ENCODE measurements at regions not wholly inside any gene's neighbourhood (a gene's known extent, or its start where the extent isn't known, plus 50 kb on each side); places are given as distances from the start of the nearest gene placed in this dataset.

- no peak for TF ChIP-seq MYC (IDR thresholded peaks at IDR 0.05; ENCODE audit: low read depth, low read length)
- TF ChIP-seq GATA2 (IDR thresholded peaks at IDR 0.05; ENCODE audit: insufficient read depth, insufficient read length, low read depth, low read length) = no peak
- H3K79me2 ChIP-seq (ENCODE audit: control insufficient read depth, insufficient read depth, low read length) = no peaks in the 10 kb centered on the region
- H3K4me3 ChIP-seq (replicated peaks in 1 of 3; ENCODE audit: insufficient read depth in 1 of 3, low read depth in 1 of 3, low read length in 3 of 3) = no peak overlapping the region
- DNase-seq (ENCODE audit: low read depth, low spot score) (no peak), FAIRE-seq (no peak)
- no peak overlapping the region for H3K4me2 ChIP-seq (ENCODE audit: insufficient read depth, low read length)
- no peaks in the 10 kb centered on the region for H4K20me1 ChIP-seq (replicated peaks; ENCODE audit: control insufficient read depth, extremely low read depth, insufficient read depth, low read length)
- no peaks in the 10 kb centered on the region for H3K27me3 ChIP-seq (ENCODE audit: control insufficient read depth in 2 of 2, insufficient read depth in 2 of 2, low read length in 2 of 2)
- ChIA-PET POLR2A (no interaction called here), CTCF (interaction anchor here (3.0 kb wide), 1 partner anchor 10 kb away, joined by 27 read pairs; no protein-coding TSS in a partner anchor)
- dilution Hi-C loops (cut with MboI; ENCODE audit: extremely low pct_ligation_motif_present, low sequenced_read_pairs) (no loop called here), intact Hi-C loops (cut with micrococcal nuclease) (no loop called here)
- no peaks in the 10 kb centered on the region for H3K4me1 ChIP-seq (ENCODE audit: control insufficient read depth, extremely low read depth, insufficient read depth, low read length)
- no peaks in the 10 kb centered on the region for H3K9me1 ChIP-seq (replicated peaks; ENCODE audit: control insufficient read depth, extremely low read depth, insufficient read depth, low read length)
- no peaks in the 10 kb centered on the region for H3K9me3 ChIP-seq (replicated peaks; ENCODE audit: control insufficient read depth, insufficient read depth, low read length)
- no peak overlapping the region for H3K27ac ChIP-seq (ENCODE audit: insufficient read depth, low read depth, low read length)
- BruUV-seq (replicated peaks) = no TSS peak
- no peaks in the 10 kb centered on the region for H3K36me3 ChIP-seq (ENCODE audit: control insufficient read depth in 2 of 2, extremely low read depth in 1 of 2, insufficient read depth in 2 of 2, low read length in 2 of 2)
- H3K9ac ChIP-seq (replicated peaks; ENCODE audit: extremely low read depth, insufficient read depth, low read length) = no peak overlapping the region
- no peak overlapping the region for H2AFZ ChIP-seq (ENCODE audit: low read depth, low read length)
Observed at GRCh38 chr17:56725144-56725543, 108.6 kb downstream of the C17orf67 start.

GRCh38 chr17:56727876-56728617 lies 105.7 kb downstream of the C17orf67 start:
- H3K9ac ChIP-seq (replicated peaks; ENCODE audit: extremely low read depth, insufficient read depth, low read length) = no peak overlapping the region
- no peak overlapping the region for H3K27ac ChIP-seq (ENCODE audit: insufficient read depth, low read depth, low read length)
- no TSS peak for BruUV-seq (replicated peaks)
- H3K4me1 ChIP-seq (ENCODE audit: control insufficient read depth, extremely low read depth, insufficient read depth, low read length) = no peaks in the 10 kb centered on the region
- TF ChIP-seq FOS (IDR thresholded peaks at IDR 0.05; ENCODE audit: borderline replicate concordance, insufficient read depth, low read length) (no peak), CTCF (IDR thresholded peaks at IDR 0.05; ENCODE audit: extremely low read depth in 1 of 2, insufficient read depth in 1 of 2, low read depth in 1 of 2, low read length in 2 of 2) (no peak), MYC (IDR thresholded peaks at IDR 0.05; ENCODE audit: low read depth, low read length) (no peak), GATA2 (IDR thresholded peaks at IDR 0.05; ENCODE audit: insufficient read depth, insufficient read length, low read depth, low read length) (no peak), POLR2AphosphoS5 (IDR thresholded peaks at IDR 0.05; ENCODE audit: insufficient read depth, low read depth, low read length) (no peak), JUN (IDR thresholded peaks at IDR 0.05; ENCODE audit: borderline replicate concordance, insufficient read depth, insufficient read length, low read depth) (no peak), EZH2 (IDR thresholded peaks at IDR 0.05; ENCODE audit: borderline replicate concordance, low read depth, low read length, severe bottlenecking) (no peak), MAX (IDR thresholded peaks at IDR 0.05; ENCODE audit: insufficient read depth, insufficient read length) (no peak), POLR2A (IDR thresholded peaks at IDR 0.05; ENCODE audit: low read depth, low read length) (no peak)
- no peaks in the 10 kb centered on the region for H3K27me3 ChIP-seq (ENCODE audit: control insufficient read depth in 2 of 2, insufficient read depth in 2 of 2, low read length in 2 of 2)
- H4K20me1 ChIP-seq (replicated peaks; ENCODE audit: control insufficient read depth, extremely low read depth, insufficient read depth, low read length) = no peaks in the 10 kb centered on the region
- dilution Hi-C loops (cut with MboI; ENCODE audit: extremely low pct_ligation_motif_present, low sequenced_read_pairs) = no loop called here
- no peaks in the 10 kb centered on the region for H3K36me3 ChIP-seq (ENCODE audit: control insufficient read depth in 2 of 2, extremely low read depth in 1 of 2, insufficient read depth in 2 of 2, low read length in 2 of 2)
- DNase-seq (ENCODE audit: low read depth, low spot score) (no peak), FAIRE-seq (no peak)
- no peak overlapping the region for H3K4me3 ChIP-seq (replicated peaks in 1 of 3; ENCODE audit: insufficient read depth in 1 of 3, low read depth in 1 of 3, low read length in 3 of 3)
- H3K79me2 ChIP-seq (ENCODE audit: control insufficient read depth, insufficient read depth, low read length) = no peaks in the 10 kb centered on the region
- H3K9me1 ChIP-seq (replicated peaks; ENCODE audit: control insufficient read depth, extremely low read depth, insufficient read depth, low read length) = no peaks in the 10 kb centered on the region
- intact Hi-C loops (cut with micrococcal nuclease) = no loop called here
- no peaks in the 10 kb centered on the region for H3K9me3 ChIP-seq (replicated peaks; ENCODE audit: control insufficient read depth, insufficient read depth, low read length)
- ChIA-PET CTCF (no interaction called here), POLR2A (no interaction called here)
- no peak overlapping the region for H2AFZ ChIP-seq (ENCODE audit: low read depth, low read length)
- no peak overlapping the region for H3K4me2 ChIP-seq (ENCODE audit: insufficient read depth, low read length)
